Activated CD8-positive, alpha-beta memory T cell treated with anti-CD3 and anti-CD28 coated beads for 36 hours (primary cell): ENCODE measurements at regions not wholly inside any gene's neighbourhood (a gene's known extent, or its start where the extent isn't known, plus 50 kb on each side); places are given as distances from the start of the nearest gene placed in this dataset.
"Not testable (repeated sequence)": the region's sequence is repeated elsewhere in the genome, so short reads cannot be mapped to it uniquely, and the experiment has no call there.

Source experiments
- CTCF ChIA-PET: fragments of 350-600 bp; sonication (Branson Sonifier 250); formaldehyde crosslinking; loops from one replicate; lab custom pipeline; 2021; ENCODE audit warnings: antibody characterized with exemption; lab: Charles Lee
- POLR2A ChIA-PET: fragments of 350-600 bp; sonication (Branson Sonifier 250); formaldehyde crosslinking; loops from one replicate; lab custom pipeline; 2021; ENCODE audit warnings: antibody characterized with exemption; lab: Charles Lee

- ChIA-PET POLR2A (no interaction called here), CTCF (no interaction called here)
These were observed 163.8 kb downstream of the MMUT start for GRCh38 chr6:49299279-49299678.

GRCh38 chr6:49284180-49284579 is 178.9 kb downstream of the MMUT start:
- ChIA-PET POLR2A (no interaction called here), CTCF (no interaction called here)

GRCh38 chr6:49274809-49275769 is 188.0 kb downstream of the MMUT start:
- POLR2A ChIA-PET, CTCF ChIA-PET: not testable (repeated sequence)

GRCh38 chr6:49269190-49269589 is 193.9 kb downstream of the MMUT start:
- POLR2A ChIA-PET: no interaction called here
- CTCF ChIA-PET: no interaction called here

DNA sequence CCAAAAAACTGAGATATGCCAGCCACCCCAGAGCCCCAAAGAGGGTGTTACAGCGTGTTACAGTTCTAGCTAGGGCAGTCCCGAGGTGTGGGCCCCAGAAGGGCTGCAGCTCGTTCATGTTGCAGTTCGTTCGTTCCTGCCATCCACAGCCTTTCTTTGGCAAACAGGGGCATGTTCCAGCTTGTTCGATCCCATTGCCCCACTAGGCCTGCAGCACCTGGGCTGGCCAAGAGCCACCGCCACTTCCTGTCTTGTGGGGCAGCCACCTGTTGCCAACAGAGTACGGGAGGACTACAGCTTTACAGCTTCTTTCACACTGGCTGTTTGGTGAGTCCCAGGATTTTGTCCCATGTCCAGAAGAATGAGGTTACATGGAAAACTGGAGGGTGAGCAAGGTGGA is 198.1 kb downstream of the MMUT start:
- POLR2A ChIA-PET: no interaction called here
- CTCF ChIA-PET: no interaction called here

DNA sequence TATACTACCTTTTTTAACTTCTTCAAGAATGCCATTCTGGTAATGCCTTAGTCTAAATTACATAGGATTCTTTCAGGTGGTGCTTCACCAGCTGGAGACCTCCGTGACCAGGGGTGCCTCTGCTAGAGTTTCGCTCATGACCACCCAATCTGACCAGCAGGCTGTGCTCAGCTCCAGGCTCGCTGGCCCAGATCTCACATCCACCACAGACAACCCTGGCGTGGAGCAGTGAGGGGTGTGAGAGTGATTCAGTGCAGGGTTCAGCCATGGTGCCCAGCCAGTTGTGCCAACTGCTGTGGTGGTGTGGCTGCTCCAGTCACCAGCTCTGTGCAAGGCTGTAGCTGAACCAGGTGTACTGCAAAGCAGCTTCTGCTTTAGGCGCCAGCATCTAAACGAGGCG is 198.6 kb downstream of the MMUT start:
- POLR2A ChIA-PET: interaction anchor here (0.6 kb wide), 1 partner anchor 99 kb away, joined by 4 read pairs; no protein-coding TSS in a partner anchor
- CTCF ChIA-PET: no interaction called here

GRCh38 chr6:49257549-49257948 is 205.5 kb downstream of the MMUT start:
- POLR2A ChIA-PET: no interaction called here

GRCh38 chr6:49255335-49255734 is 207.7 kb downstream of the MMUT start:
- ChIA-PET CTCF (no interaction called here), POLR2A (no interaction called here)

More at GRCh38 chr6:49257549-49257948, 205.5 kb downstream of the MMUT start:
- CTCF ChIA-PET: no interaction called here

- POLR2A ChIA-PET: no interaction called here
These were observed 210.2 kb downstream of the MMUT start for GRCh38 chr6:49252901-49253300.

DNA sequence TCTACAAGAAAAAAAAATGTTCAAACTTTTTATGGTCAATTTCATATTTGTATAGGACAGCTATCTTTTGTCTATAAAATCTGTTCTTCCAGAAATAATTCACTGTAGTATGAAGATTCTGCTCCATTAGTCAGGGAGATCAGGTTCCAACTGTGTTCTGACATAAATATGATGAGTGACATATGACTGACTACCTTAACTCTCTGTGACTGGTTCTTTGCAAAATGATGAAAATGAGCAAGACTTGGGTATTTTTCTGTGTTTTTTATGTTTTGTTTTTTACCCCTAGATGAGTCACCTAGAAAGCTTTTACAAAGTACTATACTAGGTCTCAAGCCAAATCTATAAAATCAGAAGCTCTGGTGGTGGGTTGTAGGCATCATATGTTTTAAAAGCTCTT is 229.6 kb downstream of the MMUT start:
- CTCF ChIA-PET: no interaction called here
- POLR2A ChIA-PET: no interaction called here

More at GRCh38 chr6:49252901-49253300, 210.2 kb downstream of the MMUT start:
- CTCF ChIA-PET: no interaction called here

DNA sequence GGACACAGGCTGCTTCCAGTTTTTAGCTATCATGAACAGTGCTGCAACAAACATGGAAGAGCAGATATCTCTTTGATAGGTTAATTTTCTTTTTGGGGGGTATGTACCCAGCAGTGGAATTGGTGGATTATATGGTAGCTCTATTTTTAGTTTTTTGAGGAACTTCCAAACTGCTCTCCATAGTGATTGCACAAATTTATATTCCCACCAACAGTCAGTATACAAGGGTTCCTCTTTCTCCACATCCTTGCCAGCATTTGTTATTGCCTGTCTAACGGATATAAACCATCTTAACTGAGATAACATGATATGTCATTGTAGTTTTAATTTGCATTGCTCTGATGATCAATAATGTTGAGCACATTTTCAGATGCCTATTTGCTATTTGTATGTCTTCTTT is 237.6 kb downstream of the MMUT start:
- ChIA-PET CTCF (no interaction called here), POLR2A (no interaction called here)

DNA sequence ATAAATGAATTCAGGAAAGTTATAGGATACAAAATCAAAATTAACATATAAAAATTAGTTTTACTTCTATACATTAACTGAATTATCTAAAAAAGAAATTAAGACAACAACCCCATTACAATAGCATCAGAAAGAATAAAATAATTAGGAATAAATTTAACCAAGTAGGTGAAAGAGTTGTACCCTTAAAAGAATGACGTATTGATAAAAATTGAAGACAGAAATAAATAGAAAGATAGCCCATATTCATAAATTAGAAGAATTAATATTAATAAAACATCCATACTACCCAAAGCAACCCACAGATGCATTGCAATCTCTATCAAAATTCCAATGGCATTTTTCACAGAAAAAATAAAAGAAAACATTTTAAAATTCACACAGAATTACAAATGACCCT is 242.8 kb downstream of the MMUT start:
- CTCF ChIA-PET: no interaction called here
- POLR2A ChIA-PET: no interaction called here

- ChIA-PET POLR2A (no interaction called here), CTCF (no interaction called here)
These were observed 257.5 kb downstream of the MMUT start for GRCh38 chr6:49205526-49205925.

DNA sequence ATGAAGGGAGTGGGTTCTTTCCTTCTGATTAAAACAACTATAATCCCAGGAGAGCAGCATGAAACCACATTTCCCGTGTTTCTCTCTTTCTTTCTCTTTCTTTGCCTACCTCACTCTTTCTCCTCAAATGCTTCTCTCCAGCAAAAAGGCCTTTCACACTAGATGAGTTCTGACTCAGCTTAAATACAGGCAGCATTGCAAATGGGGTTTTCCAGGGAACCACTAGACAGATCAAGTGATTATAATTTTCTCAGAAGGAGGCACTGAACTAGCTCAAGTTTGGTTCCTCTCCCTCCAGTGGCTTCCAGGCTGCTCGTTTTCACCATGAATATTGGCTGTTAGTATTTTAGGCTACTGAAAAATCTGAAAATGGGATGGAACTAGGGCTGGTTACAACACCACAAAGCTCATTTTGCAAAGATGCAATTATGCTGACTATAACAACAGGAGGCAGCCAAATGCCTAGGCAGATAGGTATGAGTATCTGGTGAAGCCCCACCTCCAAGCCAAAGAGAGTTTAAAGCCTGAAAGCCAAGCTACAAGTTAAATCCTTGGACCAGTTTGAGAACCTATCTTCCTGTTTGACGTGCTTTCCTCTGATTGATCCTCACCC is 260.0 kb downstream of the MMUT start:
- ChIA-PET CTCF (no interaction called here), POLR2A (no interaction called here)

DNA sequence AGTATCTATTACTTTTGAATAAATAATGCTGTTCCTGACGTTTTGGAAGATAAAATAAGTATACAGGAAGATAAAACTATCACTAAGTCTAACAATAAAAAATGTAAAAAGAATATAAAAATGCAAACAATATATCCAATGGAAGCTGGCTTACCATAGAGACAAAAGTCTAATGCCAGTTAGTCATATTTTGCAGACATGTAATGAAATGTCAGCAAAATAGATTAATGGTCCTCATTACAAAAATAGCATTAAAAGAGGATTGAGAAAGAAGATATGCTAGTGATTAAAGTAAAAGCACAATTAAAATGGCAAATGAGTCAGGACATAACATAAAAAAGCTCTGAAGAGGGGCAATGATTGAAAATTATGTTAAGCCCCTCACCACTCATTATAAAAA is 265.0 kb downstream of the MMUT start:
- CTCF ChIA-PET: no interaction called here

GRCh38 chr6:49162379-49162778 is 300.7 kb downstream of the MMUT start:
- CTCF ChIA-PET: not testable (repeated sequence)

More for the DNA sequence above, 265.0 kb downstream of the MMUT start:
- POLR2A ChIA-PET: no interaction called here

GRCh38 chr6:49155316-49155715 is 307.7 kb downstream of the MMUT start:
- ChIA-PET POLR2A (no interaction called here), CTCF (no interaction called here)

More at GRCh38 chr6:49162379-49162778, 300.7 kb downstream of the MMUT start:
- POLR2A ChIA-PET: not testable (repeated sequence)

DNA sequence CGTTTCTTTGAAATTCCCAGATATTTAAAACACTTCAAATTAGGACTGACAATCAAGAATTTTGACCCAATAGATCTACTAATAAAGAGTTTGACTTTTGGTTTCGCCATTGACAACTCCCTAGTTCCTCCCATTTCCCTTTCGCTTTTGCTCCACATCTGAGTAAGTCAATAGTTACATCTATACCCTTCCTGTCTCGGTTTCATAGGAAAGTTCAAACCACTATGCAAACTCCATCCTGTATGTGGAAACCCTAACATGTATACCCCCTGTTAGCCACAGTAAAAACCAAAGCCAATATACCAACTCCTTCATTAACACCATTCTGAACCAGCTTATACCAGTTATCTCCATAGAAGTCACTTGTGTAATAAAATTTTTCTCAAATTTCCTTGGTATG is 311.1 kb downstream of the MMUT start:
- POLR2A ChIA-PET: no interaction called here
- CTCF ChIA-PET: interaction anchor here (1.0 kb wide), 1 partner anchor 26 kb away, joined by 3 read pairs; no protein-coding TSS in a partner anchor

GRCh38 chr6:49151461-49151860 is 311.6 kb downstream of the MMUT start:
- ChIA-PET POLR2A (no interaction called here), CTCF (no interaction called here)

DNA sequence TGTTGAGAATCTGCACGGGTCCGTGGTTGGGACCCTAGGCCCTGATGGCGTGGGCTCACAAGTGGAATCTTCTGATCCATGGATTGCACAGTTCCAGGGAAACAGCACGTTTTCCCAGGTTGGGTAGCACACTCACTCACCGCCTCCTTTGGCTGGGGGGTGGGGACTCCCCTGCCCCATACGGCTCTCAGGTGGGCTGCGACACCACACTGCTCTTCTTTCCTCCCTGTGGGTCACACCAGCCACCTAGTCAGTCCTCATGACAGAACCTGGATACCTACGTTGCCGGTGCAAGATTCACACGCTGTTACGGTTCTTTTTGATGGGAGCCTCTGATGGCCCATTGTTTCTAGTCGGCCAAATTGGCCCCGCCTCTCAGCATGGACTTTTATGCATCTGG is 312.0 kb downstream of the MMUT start:
- CTCF ChIA-PET: no interaction called here
- POLR2A ChIA-PET: no interaction called here

GRCh38 chr6:49145280-49145679 is 317.8 kb downstream of the MMUT start:
- ChIA-PET CTCF (no interaction called here), POLR2A (no interaction called here)
